ENCODE measurements at regions not wholly inside any gene's neighbourhood (a gene's known extent, or its start where the extent isn't known, plus 50 kb on each side); places are given as distances from the start of the nearest gene placed in this dataset.

- H3K4me3 ChIP-seq (ENCODE audit: control insufficient read depth, low read depth, low read length): no peak overlapping the region
- no peak for DNase-seq (ENCODE audit: low read depth)
- no peak for TF ChIP-seq CTCF (IDR thresholded peaks at IDR 0.05; ENCODE audit: control insufficient read depth, insufficient read depth, low read depth, low read length, missing control alignments)
These were observed 1387.2 kb downstream of the SUCLG1 start for GRCh38 chr2:83071914-83072313.

DNA sequence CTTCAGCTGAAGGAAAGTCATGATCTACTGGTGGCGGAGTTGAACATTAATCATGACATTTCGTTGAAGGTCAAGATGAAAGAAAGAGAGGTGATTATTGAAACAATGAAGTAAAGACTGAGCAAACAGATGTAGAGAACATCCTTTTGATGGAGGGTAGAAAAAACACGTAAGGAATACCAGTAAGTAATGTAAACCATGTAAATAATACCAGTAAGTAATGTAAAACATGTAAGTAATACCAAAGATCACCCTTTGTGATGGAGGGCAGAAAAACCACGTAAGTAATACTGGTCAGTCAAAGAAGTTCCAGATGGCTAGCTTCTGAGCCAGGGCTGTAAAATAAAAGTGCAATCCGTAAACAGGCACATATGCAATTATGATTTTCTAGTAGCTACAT is 1387.7 kb downstream of the SUCLG1 start:
- no peak for DNase-seq (ENCODE audit: low read depth)
- TF ChIP-seq CTCF (IDR thresholded peaks at IDR 0.05; ENCODE audit: control insufficient read depth, insufficient read depth, low read depth, low read length, missing control alignments): no peak
- H3K4me3 ChIP-seq (ENCODE audit: control insufficient read depth, low read depth, low read length): no peak overlapping the region

DNA sequence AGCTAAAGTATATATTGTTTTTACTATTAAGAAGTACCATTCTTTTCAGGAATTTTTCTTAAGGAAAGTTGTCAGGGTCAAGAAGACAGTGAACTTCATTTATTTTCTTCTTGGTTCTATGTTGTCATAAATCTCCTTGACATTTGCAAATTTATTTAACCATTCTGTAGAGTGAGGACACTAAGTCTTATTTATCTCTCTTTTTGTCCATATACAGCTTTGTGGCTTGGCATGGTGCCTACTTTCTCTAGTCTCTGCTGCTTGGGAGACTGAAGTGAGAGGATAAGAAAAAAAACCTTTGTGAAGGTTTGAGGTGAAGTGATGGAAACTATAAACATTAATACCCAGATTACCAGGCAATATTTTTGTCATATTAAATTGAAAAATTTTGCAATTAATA is 1389.4 kb downstream of the SUCLG1 start:
- no peak overlapping the region for H3K4me3 ChIP-seq (ENCODE audit: control insufficient read depth, low read depth, low read length)
- no peak for TF ChIP-seq CTCF (IDR thresholded peaks at IDR 0.05; ENCODE audit: control insufficient read depth, insufficient read depth, low read depth, low read length, missing control alignments)
- DNase-seq (ENCODE audit: low read depth): no peak

DNA sequence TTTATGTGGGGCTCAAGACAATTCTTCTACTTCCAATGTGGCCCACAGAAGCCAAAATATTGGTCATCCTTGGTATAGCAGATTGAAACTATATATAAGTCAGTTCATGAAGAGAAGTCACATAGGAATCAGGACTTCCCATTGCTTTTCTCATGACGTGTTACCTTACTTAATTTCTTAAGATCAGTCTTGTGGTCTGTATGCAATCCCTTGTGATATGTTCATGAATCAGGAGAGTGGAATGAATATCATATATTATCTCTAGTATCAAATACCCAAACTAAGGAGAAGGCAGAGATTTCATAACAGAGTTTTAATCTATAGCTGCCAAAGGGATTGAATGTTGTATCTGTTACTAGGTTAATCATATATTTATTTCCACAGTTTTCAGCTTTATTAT is 1390.4 kb downstream of the SUCLG1 start:
- no peak overlapping the region for H3K4me3 ChIP-seq (ENCODE audit: control insufficient read depth, low read depth, low read length)
- DNase-seq (ENCODE audit: low read depth): no peak
- no peak for TF ChIP-seq CTCF (IDR thresholded peaks at IDR 0.05; ENCODE audit: control insufficient read depth, insufficient read depth, low read depth, low read length, missing control alignments)

- TF ChIP-seq CTCF (IDR thresholded peaks at IDR 0.05; ENCODE audit: control insufficient read depth, insufficient read depth, low read depth, low read length, missing control alignments): no peak
- DNase-seq (ENCODE audit: low read depth): no peak
- H3K4me3 ChIP-seq (ENCODE audit: control insufficient read depth, low read depth, low read length): no peak overlapping the region
These were observed 1391.1 kb downstream of the SUCLG1 start for GRCh38 chr2:83067947-83068346.

- H3K4me3 ChIP-seq (ENCODE audit: control insufficient read depth, low read depth, low read length): no peak overlapping the region
- TF ChIP-seq CTCF (IDR thresholded peaks at IDR 0.05; ENCODE audit: control insufficient read depth, insufficient read depth, low read depth, low read length, missing control alignments): no peak
- DNase-seq (ENCODE audit: low read depth): no peak
These were observed 1395.1 kb downstream of the SUCLG1 start for GRCh38 chr2:83063933-83064332.

- H3K4me3 ChIP-seq (ENCODE audit: control insufficient read depth, low read depth, low read length): no peak overlapping the region
- no peak for DNase-seq (ENCODE audit: low read depth)
- TF ChIP-seq CTCF (IDR thresholded peaks at IDR 0.05; ENCODE audit: control insufficient read depth, insufficient read depth, low read depth, low read length, missing control alignments): no peak
These were observed 1395.6 kb downstream of the SUCLG1 start for GRCh38 chr2:83063511-83063910.
